Epidermal melanocyte (primary cell): ENCODE measurements at regions not wholly inside any gene's neighbourhood (a gene's known extent, or its start where the extent isn't known, plus 50 kb on each side); places are given as distances from the start of the nearest gene placed in this dataset.

Experiments used
- DNase-seq: peaks from one replicate; pipeline ENCODE4 v3.0.0; 2011; ENCODE audit warnings: low spot score; ENCODE audit not compliant: insufficient read length

GRCh38 chr20:21981597-21982344 is 276.3 kb downstream of the PAX1 start:
- DNase-seq, result no peak

- DNase-seq, result no peak
These were observed 275.7 kb downstream of the PAX1 start for GRCh38 chr20:21981179-21981578.

- DNase-seq, result no peak
These were observed 266.0 kb downstream of the PAX1 start for GRCh38 chr20:21971436-21971835.

- DNase-seq, result no peak
These were observed 263.0 kb downstream of the PAX1 start for GRCh38 chr20:21968486-21968885.

- DNase-seq, result no peak
These were observed 262.0 kb downstream of the PAX1 start for GRCh38 chr20:21967481-21967880.

GRCh38 chr20:21956591-21956990 is 251.1 kb downstream of the PAX1 start:
- no peak for DNase-seq

GRCh38 chr20:21947406-21947805 is 241.9 kb downstream of the PAX1 start:
- DNase-seq, result no peak

- DNase-seq, result no peak
These were observed 238.8 kb downstream of the PAX1 start for GRCh38 chr20:21944227-21944626.

GRCh38 chr20:21941941-21942805 is 236.7 kb downstream of the PAX1 start:
- DNase-seq, result no peak

- DNase-seq, result no peak
These were observed 231.4 kb downstream of the PAX1 start for GRCh38 chr20:21936720-21937380.

GRCh38 chr20:21936261-21936660 is 230.8 kb downstream of the PAX1 start:
- no peak for DNase-seq

- DNase-seq, result no peak
These were observed 228.1 kb downstream of the PAX1 start for GRCh38 chr20:21933526-21933925.

GRCh38 chr20:21921251-21921650 is 215.8 kb downstream of the PAX1 start:
- DNase-seq, result no peak

GRCh38 chr20:21920211-21920610 is 214.7 kb downstream of the PAX1 start:
- no peak for DNase-seq

- DNase-seq, result no peak
These were observed 212.9 kb downstream of the PAX1 start for GRCh38 chr20:21918398-21918797.

- DNase-seq, result no peak
These were observed 196.9 kb downstream of the PAX1 start for GRCh38 chr20:21902391-21902790.

GRCh38 chr20:21901470-21902275 is 196.2 kb downstream of the PAX1 start:
- no peak for DNase-seq

- no peak for DNase-seq
These were observed 195.0 kb downstream of the PAX1 start for GRCh38 chr20:21900431-21900830.

GRCh38 chr20:21874921-21875320 is 169.5 kb downstream of the PAX1 start:
- no peak for DNase-seq

- DNase-seq, result no peak
These were observed 168.7 kb downstream of the PAX1 start for GRCh38 chr20:21874127-21874526.

- no peak for DNase-seq
These were observed 167.8 kb downstream of the PAX1 start for GRCh38 chr20:21873291-21873690.
